Hepatocyte (in vitro differentiated cells): ENCODE measurements at regions not wholly inside any gene's neighbourhood (a gene's known extent, or its start where the extent isn't known, plus 50 kb on each side); places are given as distances from the start of the nearest gene placed in this dataset.

ENCODE experiments used
- DNase-seq: peaks from one replicate; pipeline ENCODE4 v3.0.0-alpha.2; 2016; ENCODE audit warnings: low spot score
- H2AFZ ChIP-seq: fragments of 200-600 bp; sonication (generic); 2 replicates; pipeline ENCODE4 v1.6.0; 2016; ENCODE audit warnings: antibody characterized with exemption, mild to moderate bottlenecking
- H3K27ac ChIP-seq: fragments of 200-600 bp; sonication (generic); 2 replicates; pipeline ENCODE4 v1.5.1; 2016; ENCODE audit warnings: mild to moderate bottlenecking
- H3K27me3 ChIP-seq: fragments of 200-600 bp; sonication (generic); 2 replicates; pipeline ENCODE4 v1.6.1; 2016
- H3K36me3 ChIP-seq: fragments of 200-600 bp; sonication (generic); replicated peaks from 2 replicates; pipeline ENCODE4 v1.5.1; 2016; ENCODE audit warnings: low read depth; ENCODE audit not compliant: insufficient read depth
- H3K4me1 ChIP-seq: fragments of 200-600 bp; sonication (generic); 2 replicates; pipeline ENCODE4 v1.5.1; 2016; ENCODE audit warnings: mild to moderate bottlenecking, moderate library complexity; ENCODE audit not compliant: insufficient read depth
- H3K4me2 ChIP-seq: fragments of 200-600 bp; sonication (generic); 2 replicates; pipeline ENCODE4 v1.6.0; 2016
- H3K4me3 ChIP-seq: fragments of 200-600 bp; sonication (generic); 2 replicates; pipeline ENCODE4 v1.5.1; 2016; ENCODE audit warnings: mild to moderate bottlenecking
- H3K79me2 ChIP-seq: fragments of 200-600 bp; sonication (generic); 2 replicates; pipeline ENCODE4 v1.6.0; 2017; ENCODE audit warnings: mild to moderate bottlenecking
- H3K9me2 ChIP-seq: fragments of 200-600 bp; sonication (generic); replicated peaks from 2 replicates; pipeline ENCODE4 v1.6.0; 2017; ENCODE audit warnings: mild to moderate bottlenecking; ENCODE audit not compliant: insufficient read depth
- H3K9me3 ChIP-seq: fragments of 200-600 bp; sonication (generic); 2 replicates; pipeline ENCODE4 v1.5.1; 2016; ENCODE audit warnings: low read depth, mild to moderate bottlenecking
- H4K20me1 ChIP-seq: fragments of 200-600 bp; sonication (generic); 2 replicates; pipeline ENCODE4 v1.6.0; 2016; ENCODE audit warnings: mild to moderate bottlenecking; ENCODE audit not compliant: insufficient read depth, poor library complexity, severe bottlenecking
- CTCF ChIP-seq: fragments of 200-600 bp; sonication (generic); IDR thresholded peaks from 2 replicates; pipeline ENCODE4 v1.5.1; 2016; ENCODE audit warnings: antibody characterized with exemption, mild to moderate bottlenecking; ENCODE audit not compliant: poor library complexity
- EZH2 ChIP-seq: fragments of 200-600 bp; sonication (generic); IDR thresholded peaks from 2 replicates; pipeline ENCODE4 v1.6.1; 2016; ENCODE audit warnings: antibody characterized with exemption, mild to moderate bottlenecking, borderline replicate concordance
- EZH2phosphoT487 ChIP-seq: fragments of 200-600 bp; sonication (generic); IDR thresholded peaks from one replicate; pipeline ENCODE4 v1.6.1; 2018; ENCODE audit warnings: antibody characterized with exemption, mild to moderate bottlenecking, low read depth, moderate library complexity; ENCODE audit not compliant: unreplicated experiment, severe bottlenecking
- WGBS: methylation state at CpG from one replicate; pipeline ENCODE4 v1.1.6; 2016; ENCODE audit warnings: low lambda C conversion rate; ENCODE audit errors: missing lambda C conversion rate; 5-methylcytosine and 5-hydroxymethylcytosine counted together

GRCh38 chr2:126766295-126766968 lies 110.5 kb downstream of the GYPC start:
- Histone ChIP-seq H3K79me2 (no peaks in the 10 kb centered on the region), H4K20me1 (no peaks in the 10 kb centered on the region), H3K27me3 (no peaks in the 10 kb centered on the region), H3K9me3 (no peaks in the 10 kb centered on the region), H3K4me1 (no peaks in the 10 kb centered on the region), H2AFZ (no peak overlapping the region), H3K9me2 (no peaks in the 10 kb centered on the region), H3K27ac (no peak overlapping the region), H3K4me3 (no peak overlapping the region), H3K4me2 (no peak overlapping the region), H3K36me3 (no peaks in the 10 kb centered on the region)
- WGBS: 88% methylated on average over 6 of the region's 7 CpGs
- DNase-seq: no peak
- TF ChIP-seq CTCF (no peak), EZH2phosphoT487 (no peak), EZH2 (no peak)

GRCh38 chr2:126766969-126767296 lies 111.0 kb downstream of the GYPC start:
- Histone ChIP-seq H3K4me2 (no peak overlapping the region), H3K9me3 (no peaks in the 10 kb centered on the region), H3K79me2 (no peaks in the 10 kb centered on the region), H3K4me1 (no peaks in the 10 kb centered on the region), H3K27ac (no peak overlapping the region), H3K36me3 (no peaks in the 10 kb centered on the region), H3K27me3 (no peaks in the 10 kb centered on the region), H4K20me1 (no peaks in the 10 kb centered on the region), H3K4me3 (no peak overlapping the region), H3K9me2 (no peaks in the 10 kb centered on the region), H2AFZ (no peak overlapping the region)
- no peak for TF ChIP-seq CTCF
- no peak for TF ChIP-seq EZH2phosphoT487
- no peak for TF ChIP-seq EZH2
- WGBS: 76% methylated on average over 7 of the region's 7 CpGs
- no peak for DNase-seq

- Histone ChIP-seq H4K20me1 (no peaks in the 10 kb centered on the region), H3K9me2 (no peaks in the 10 kb centered on the region), H3K4me2 (no peak overlapping the region), H3K27ac (no peak overlapping the region), H3K9me3 (no peaks in the 10 kb centered on the region), H3K36me3 (no peaks in the 10 kb centered on the region), H3K27me3 (no peaks in the 10 kb centered on the region), H3K79me2 (no peaks in the 10 kb centered on the region), H3K4me3 (no peak overlapping the region), H3K4me1 (no peaks in the 10 kb centered on the region), H2AFZ (no peak overlapping the region)
- TF ChIP-seq CTCF (no peak), EZH2 (no peak), EZH2phosphoT487 (no peak)
- 77% methylated on average over 3 of the region's 3 CpGs for WGBS
- DNase-seq: no peak
These were observed 113.2 kb downstream of the GYPC start for GRCh38 chr2:126769118-126769517.
